Loucy (cell line): ENCODE measurements at regions not wholly inside any gene's neighbourhood (a gene's known extent, or its start where the extent isn't known, plus 50 kb on each side); places are given as distances from the start of the nearest gene placed in this dataset.

Source experiments
- CTCF ChIP-seq: fragments of 200-600 bp; sonication (generic); conservative IDR thresholded peaks from 2 replicates; pipeline ENCODE4 v1.5.1; 2014; ENCODE audit warnings: mild to moderate bottlenecking, antibody characterized with exemption, low read length
- EZH2phosphoT487 ChIP-seq: fragments of 200-600 bp; IDR thresholded peaks from 2 replicates; pipeline ENCODE4 v1.6.1; 2018; ENCODE audit warnings: antibody characterized with exemption, mild to moderate bottlenecking, moderate library complexity, borderline replicate concordance

GRCh38 chr7:89998554-89998953 lies 155.7 kb upstream of the STEAP1 start:
- TF ChIP-seq CTCF: no peak
- TF ChIP-seq EZH2phosphoT487: no peak
